GM04504 (cell line): ENCODE measurements at regions not wholly inside any gene's neighbourhood (a gene's known extent, or its start where the extent isn't known, plus 50 kb on each side); places are given as distances from the start of the nearest gene placed in this dataset.

Experiments used
- DNase-seq: peaks from one replicate; pipeline ENCODE4 v3.0.0-alpha.2; 2012; ENCODE audit warnings: low read depth

- no peak for DNase-seq
These were observed 164.7 kb downstream of the SETD4 start for GRCh38 chr21:35895598-35895997.

- DNase-seq, result no peak
These were observed 167.2 kb downstream of the SETD4 start for GRCh38 chr21:35893156-35893555.

GRCh38 chr21:35886887-35887286 is 173.4 kb downstream of the SETD4 start:
- no peak for DNase-seq

GRCh38 chr21:35885942-35886541 is 174.3 kb downstream of the SETD4 start:
- DNase-seq, result no peak

- peak; percentile 20 for DNase-seq
These were observed 177.5 kb downstream of the SETD4 start for GRCh38 chr21:35882791-35883240.

GRCh38 chr21:35873441-35873840 is 186.9 kb downstream of the SETD4 start:
- no peak for DNase-seq

- DNase-seq, result no peak
These were observed 188.4 kb downstream of the SETD4 start for GRCh38 chr21:35871906-35872305.

- DNase-seq, result no peak
These were observed 191.5 kb downstream of the SETD4 start for GRCh38 chr21:35868869-35869223.

- no peak for DNase-seq
These were observed 192.1 kb downstream of the SETD4 start for GRCh38 chr21:35868005-35868868.

- DNase-seq, result no peak
These were observed 196.3 kb downstream of the SETD4 start for GRCh38 chr21:35864039-35864438.

- no peak for DNase-seq
These were observed 197.4 kb downstream of the SETD4 start for GRCh38 chr21:35862969-35863368.

GRCh38 chr21:35861661-35862060 is 198.7 kb downstream of the SETD4 start:
- DNase-seq, result peak; percentile 77

GRCh38 chr21:35860189-35860869 is 200.0 kb downstream of the SETD4 start:
- no peak for DNase-seq

GRCh38 chr21:35859677-35860076 is 200.6 kb downstream of the SETD4 start:
- DNase-seq, result no peak

GRCh38 chr21:35857095-35857494 is 203.2 kb downstream of the SETD4 start:
- DNase-seq, result no peak

GRCh38 chr21:35855484-35855883 is 204.8 kb downstream of the SETD4 start:
- no peak for DNase-seq

- no peak for DNase-seq
These were observed 206.0 kb downstream of the SETD4 start for GRCh38 chr21:35854281-35854680.

- DNase-seq, result no peak
These were observed 206.7 kb downstream of the SETD4 start for GRCh38 chr21:35853321-35854239.

- DNase-seq, result no peak
These were observed 207.5 kb downstream of the SETD4 start for GRCh38 chr21:35852820-35853219.

GRCh38 chr21:35850542-35851103 is 209.7 kb downstream of the SETD4 start:
- no peak for DNase-seq

GRCh38 chr21:35850029-35850428 is 210.3 kb downstream of the SETD4 start:
- DNase-seq, result peak; percentile 37

GRCh38 chr21:35849144-35849543 is 211.2 kb downstream of the SETD4 start:
- DNase-seq, result no peak
